SK-N-MC (cell line): ENCODE measurements at regions not wholly inside any gene's neighbourhood (a gene's known extent, or its start where the extent isn't known, plus 50 kb on each side); places are given as distances from the start of the nearest gene placed in this dataset.

Source experiments
- EZH2 ChIP-seq: fragments of 200-600 bp; sonication (generic); IDR thresholded peaks from one replicate; pipeline ENCODE4 v1.6.1; 2017; ENCODE audit warnings: antibody characterized with exemption
- FOXP2 ChIP-seq: optimal IDR thresholded peaks from 2 replicates; pipeline ENCODE3; 2011; ENCODE audit warnings: mild to moderate bottlenecking, moderate library complexity; ENCODE audit not compliant: insufficient read depth; ENCODE audit errors: extremely low read length, control extremely low read depth
- POLR2AphosphoS5 ChIP-seq: IDR thresholded peaks from 2 replicates; pipeline ENCODE4 v1.6.1; 2012; ENCODE audit warnings: mild to moderate bottlenecking, low read depth, low read length, borderline replicate concordance

DNA sequence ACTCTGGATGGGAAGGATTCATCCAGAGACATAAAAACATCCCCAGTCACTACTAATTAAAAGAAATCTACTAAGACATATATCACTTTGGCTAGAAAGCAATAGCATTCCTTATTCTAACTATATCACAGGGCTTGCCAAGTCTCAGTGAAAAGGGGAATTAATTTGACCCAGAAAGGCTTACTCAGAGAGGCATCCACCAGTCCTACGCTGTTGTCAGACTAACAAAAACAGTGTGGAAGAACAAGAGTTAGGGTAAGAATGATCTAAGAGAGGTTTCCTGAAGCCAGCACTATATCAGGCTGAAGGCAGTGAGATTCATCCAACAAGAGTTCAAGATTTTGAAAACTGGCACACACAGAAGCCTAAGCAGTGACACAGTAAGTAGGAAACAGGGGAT is 126.1 kb downstream of the GDAP2 start:
- TF ChIP-seq EZH2, result no peak
- TF ChIP-seq POLR2AphosphoS5, result no peak
- no peak for TF ChIP-seq FOXP2
